Neural progenitor cell (in vitro differentiated cells): ENCODE measurements at regions not wholly inside any gene's neighbourhood (a gene's known extent, or its start where the extent isn't known, plus 50 kb on each side); places are given as distances from the start of the nearest gene placed in this dataset.

Experiments used
- CTCF ChIP-seq: fragments of 200-600 bp; sonication (generic); IDR thresholded peaks from 2 replicates; pipeline ENCODE4 v1.5.1; 2017; ENCODE audit warnings: antibody characterized with exemption, mild to moderate bottlenecking
- EZH2 ChIP-seq: fragments of 200-600 bp; sonication (generic); IDR thresholded peaks from 2 replicates; pipeline ENCODE4 v1.6.1; 2017; ENCODE audit warnings: antibody characterized with exemption, mild to moderate bottlenecking, moderate library complexity
- EZH2phosphoT487 ChIP-seq: fragments of 200-600 bp; sonication (generic); IDR thresholded peaks from 2 replicates; pipeline ENCODE4 v1.6.1; 2017; ENCODE audit warnings: antibody characterized with exemption

GRCh38 chr18:4658804-4659203, 203.7 kb upstream of the DLGAP1 start:
- TF ChIP-seq CTCF (no peak), EZH2 (no peak), EZH2phosphoT487 (no peak)
